ENCODE measurements at regions not wholly inside any gene's neighbourhood (a gene's known extent, or its start where the extent isn't known, plus 50 kb on each side); places are given as distances from the start of the nearest gene placed in this dataset.

GRCh38 chr15:94909510-94909909 is 678.1 kb downstream of the MCTP2 start:
- Histone ChIP-seq H3K9me3 (no peaks in the 10 kb centered on the region), H3K4me3 (no peak overlapping the region), H3K36me3 (replicated peaks in 1 of 2; ENCODE audit: insufficient read depth in 1 of 2, low read depth in 2 of 2) (no peaks in the 10 kb centered on the region), H3K4me1 (no peaks in the 10 kb centered on the region), H3K27me3 (no peaks in the 10 kb centered on the region), H3K27ac (no peak overlapping the region)
- intact Hi-C loops (cut with DNase I), result no loop called here
- TF ChIP-seq, protein P1, sequence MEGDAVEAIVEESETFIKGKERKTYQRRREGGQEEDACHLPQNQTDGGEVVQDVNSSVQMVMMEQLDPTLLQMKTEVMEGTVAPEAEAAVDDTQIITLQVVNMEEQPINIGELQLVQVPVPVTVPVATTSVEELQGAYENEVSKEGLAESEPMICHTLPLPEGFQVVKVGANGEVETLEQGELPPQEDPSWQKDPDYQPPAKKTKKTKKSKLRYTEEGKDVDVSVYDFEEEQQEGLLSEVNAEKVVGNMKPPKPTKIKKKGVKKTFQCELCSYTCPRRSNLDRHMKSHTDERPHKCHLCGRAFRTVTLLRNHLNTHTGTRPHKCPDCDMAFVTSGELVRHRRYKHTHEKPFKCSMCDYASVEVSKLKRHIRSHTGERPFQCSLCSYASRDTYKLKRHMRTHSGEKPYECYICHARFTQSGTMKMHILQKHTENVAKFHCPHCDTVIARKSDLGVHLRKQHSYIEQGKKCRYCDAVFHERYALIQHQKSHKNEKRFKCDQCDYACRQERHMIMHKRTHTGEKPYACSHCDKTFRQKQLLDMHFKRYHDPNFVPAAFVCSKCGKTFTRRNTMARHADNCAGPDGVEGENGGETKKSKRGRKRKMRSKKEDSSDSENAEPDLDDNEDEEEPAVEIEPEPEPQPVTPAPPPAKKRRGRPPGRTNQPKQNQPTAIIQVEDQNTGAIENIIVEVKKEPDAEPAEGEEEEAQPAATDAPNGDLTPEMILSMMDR (IDR thresholded peaks at IDR 0.05), result no peak
- no peak for TF ChIP-seq POLR2A (IDR thresholded peaks at IDR 0.05)
- 30 to 58% methylated on average over 1 of the region's 1 CpG for WGBS, 2 donors
- ATAC-seq, result no peak
- DNase-seq, result no peak

GRCh38 chr15:94910166-94910565 is 678.8 kb downstream of the MCTP2 start:
- H3K4me1 ChIP-seq, result no peaks in the 10 kb centered on the region
- intact Hi-C loops (cut with DNase I), result no loop called here
- TF ChIP-seq, protein P1 (IDR thresholded peaks at IDR 0.05), result no peak
- TF ChIP-seq POLR2A (IDR thresholded peaks at IDR 0.05), result no peak
- H3K27ac ChIP-seq, result no peak overlapping the region
- no peaks in the 10 kb centered on the region for H3K27me3 ChIP-seq
- H3K4me3 ChIP-seq, result no peak overlapping the region
- ATAC-seq (no peak), DNase-seq (no peak)
- no peaks in the 10 kb centered on the region for H3K36me3 ChIP-seq (replicated peaks in 1 of 2; ENCODE audit: insufficient read depth in 1 of 2, low read depth in 2 of 2)
- no peaks in the 10 kb centered on the region for H3K9me3 ChIP-seq

DNA sequence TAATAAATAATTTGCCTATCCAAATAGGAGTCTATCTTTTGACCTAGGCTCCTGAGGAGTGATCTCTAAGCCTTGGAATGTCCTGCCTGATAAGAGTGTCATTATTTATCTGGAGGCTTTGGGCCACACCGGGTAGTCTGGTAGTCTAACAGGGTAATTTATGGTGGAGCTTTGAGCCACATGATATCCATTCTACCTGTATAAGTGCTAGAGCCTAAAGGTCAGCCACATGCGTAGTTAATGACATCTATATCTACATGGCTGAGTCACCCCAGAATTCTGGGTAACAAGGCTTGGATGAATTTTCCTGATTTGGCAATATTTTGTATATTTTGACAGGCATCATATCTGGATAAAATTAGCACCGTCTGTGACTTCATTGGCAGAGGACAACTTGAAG is 681.4 kb downstream of the MCTP2 start:
- no peak overlapping the region for H3K27ac ChIP-seq
- ATAC-seq (no peak), DNase-seq (no peak)
- H3K4me1 ChIP-seq, result no peaks in the 10 kb centered on the region
- intact Hi-C loops (cut with DNase I), result no loop called here
- H3K4me3 ChIP-seq, result no peak overlapping the region
- WGBS, 2 donors, result 44 to 51% methylated on average over 3 of the region's 3 CpGs
- no peaks in the 10 kb centered on the region for H3K36me3 ChIP-seq (replicated peaks in 1 of 2; ENCODE audit: insufficient read depth in 1 of 2, low read depth in 2 of 2)
- no peaks in the 10 kb centered on the region for H3K27me3 ChIP-seq
- H3K9me3 ChIP-seq, result no peaks in the 10 kb centered on the region
- TF ChIP-seq, protein P1 (IDR thresholded peaks at IDR 0.05), result no peak
- TF ChIP-seq POLR2A (IDR thresholded peaks at IDR 0.05), result no peak

DNA sequence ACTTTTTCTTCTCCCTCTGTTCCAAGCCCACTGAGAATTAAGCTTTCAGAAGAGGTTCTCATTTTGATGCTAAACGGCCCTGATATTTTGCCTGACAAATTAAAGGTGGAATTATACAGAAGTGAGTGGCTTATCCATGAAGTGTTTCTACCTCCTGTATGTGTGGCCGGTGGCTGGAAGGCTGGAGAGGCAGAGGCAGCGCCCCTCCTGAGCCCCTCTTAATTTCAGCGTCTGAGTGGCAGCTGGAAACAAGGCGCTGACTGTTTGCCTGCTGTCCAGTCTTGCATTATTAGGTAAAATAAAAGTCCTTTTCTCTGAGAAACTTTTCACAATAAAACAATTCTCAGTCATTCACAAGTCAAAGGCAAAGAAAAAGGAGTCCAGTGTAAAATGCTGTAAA is 685.7 kb downstream of the MCTP2 start:
- ATAC-seq (no peak), DNase-seq (no peak)
- no peaks in the 10 kb centered on the region for H3K27me3 ChIP-seq
- no peak overlapping the region for H3K4me3 ChIP-seq
- H3K36me3 ChIP-seq (replicated peaks in 1 of 2; ENCODE audit: insufficient read depth in 1 of 2, low read depth in 2 of 2), result no peaks in the 10 kb centered on the region
- TF ChIP-seq, protein P1 (IDR thresholded peaks at IDR 0.05), result no peak
- TF ChIP-seq POLR2A (IDR thresholded peaks at IDR 0.05), result no peak
- H3K4me1 ChIP-seq, result no peaks in the 10 kb centered on the region
- intact Hi-C loops (cut with DNase I), result no loop called here
- no peaks in the 10 kb centered on the region for H3K9me3 ChIP-seq
- 27 to 33% methylated on average over 5 of the region's 5 CpGs for WGBS, 2 donors
- no peak overlapping the region for H3K27ac ChIP-seq

- Histone ChIP-seq H3K36me3 (replicated peaks in 1 of 2; ENCODE audit: insufficient read depth in 1 of 2, low read depth in 2 of 2) (no peaks in the 10 kb centered on the region), H3K27ac (no peak overlapping the region), H3K27me3 (no peaks in the 10 kb centered on the region), H3K4me1 (no peaks in the 10 kb centered on the region), H3K4me3 (no peak overlapping the region), H3K9me3 (no peaks in the 10 kb centered on the region)
- ATAC-seq (no peak), DNase-seq (no peak)
- TF ChIP-seq, protein P1 (IDR thresholded peaks at IDR 0.05), result no peak
- TF ChIP-seq POLR2A (IDR thresholded peaks at IDR 0.05), result no peak
- WGBS, 2 donors, result 42 to 45% methylated on average over 6 of the region's 6 CpGs
- intact Hi-C loops (cut with DNase I), result no loop called here
Measured at GRCh38 chr15:94921936-94922335, 690.6 kb downstream of the MCTP2 start.

Measured in body of pancreas (tissue), 4 donors.